Esophagus squamous epithelium (tissue), 4 donors: ENCODE measurements at regions not wholly inside any gene's neighbourhood (a gene's known extent, or its start where the extent isn't known, plus 50 kb on each side); places are given as distances from the start of the nearest gene placed in this dataset.

Source experiments
- POLR2A ChIP-seq, 4 donors: fragments of 450-650 bp; IDR thresholded peaks; one replicate each; pipeline ENCODE4 v1.6.1; 2017; ENCODE audit warnings: antibody characterized with exemption in 4 of 4, mild to moderate bottlenecking in 4 of 4, moderate library complexity in 3 of 4
- TF ChIP-seq, protein P1 (sequence below), 6 experiments: fragments of 450-650 bp in 4 of 6; fragments of 200-600 bp in 2 of 6; sonication (generic) in 2 of 6; IDR thresholded peaks; one replicate each; pipeline ENCODE4 v1.5.1; 2016 to 2019; ENCODE audit warnings: antibody characterized with exemption in 6 of 6, mild to moderate bottlenecking in 4 of 6, moderate library complexity in 4 of 6

DNA sequence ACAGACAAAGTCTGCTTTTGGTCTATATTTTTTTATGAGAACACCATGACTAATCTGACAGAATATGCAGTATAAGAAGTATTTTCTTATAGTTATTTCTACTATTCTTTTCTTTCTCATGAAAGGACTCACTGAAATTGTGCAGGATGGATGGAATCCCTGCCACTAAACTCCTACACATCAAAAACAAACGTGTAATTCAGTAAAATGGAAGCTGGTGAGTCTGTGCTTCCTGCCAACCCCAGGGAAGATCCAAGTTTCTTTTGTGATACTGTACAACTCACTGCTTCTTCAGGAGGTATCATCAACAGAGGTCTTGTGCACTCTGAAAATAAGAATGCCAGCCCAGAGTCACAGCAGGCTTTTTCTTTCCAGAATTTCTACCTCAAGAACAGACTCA is 241.2 kb downstream of the MRPL39 start:
- TF ChIP-seq, protein P1, sequence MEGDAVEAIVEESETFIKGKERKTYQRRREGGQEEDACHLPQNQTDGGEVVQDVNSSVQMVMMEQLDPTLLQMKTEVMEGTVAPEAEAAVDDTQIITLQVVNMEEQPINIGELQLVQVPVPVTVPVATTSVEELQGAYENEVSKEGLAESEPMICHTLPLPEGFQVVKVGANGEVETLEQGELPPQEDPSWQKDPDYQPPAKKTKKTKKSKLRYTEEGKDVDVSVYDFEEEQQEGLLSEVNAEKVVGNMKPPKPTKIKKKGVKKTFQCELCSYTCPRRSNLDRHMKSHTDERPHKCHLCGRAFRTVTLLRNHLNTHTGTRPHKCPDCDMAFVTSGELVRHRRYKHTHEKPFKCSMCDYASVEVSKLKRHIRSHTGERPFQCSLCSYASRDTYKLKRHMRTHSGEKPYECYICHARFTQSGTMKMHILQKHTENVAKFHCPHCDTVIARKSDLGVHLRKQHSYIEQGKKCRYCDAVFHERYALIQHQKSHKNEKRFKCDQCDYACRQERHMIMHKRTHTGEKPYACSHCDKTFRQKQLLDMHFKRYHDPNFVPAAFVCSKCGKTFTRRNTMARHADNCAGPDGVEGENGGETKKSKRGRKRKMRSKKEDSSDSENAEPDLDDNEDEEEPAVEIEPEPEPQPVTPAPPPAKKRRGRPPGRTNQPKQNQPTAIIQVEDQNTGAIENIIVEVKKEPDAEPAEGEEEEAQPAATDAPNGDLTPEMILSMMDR (IDR thresholded peaks at IDR 0.05) = no peak
- no peak for TF ChIP-seq POLR2A (IDR thresholded peaks at IDR 0.05)
